NCI-H2196 treated with DMSO at 0.1 percent for 48 hours (cell line): ENCODE measurements at regions not wholly inside any gene's neighbourhood (a gene's known extent, or its start where the extent isn't known, plus 50 kb on each side); places are given as distances from the start of the nearest gene placed in this dataset.
"Not testable (repeated sequence)": the region's sequence is repeated elsewhere in the genome, so short reads cannot be mapped to it uniquely, and the experiment has no call there.

Source experiments
- DNase-seq: peaks from one replicate; lab custom pipeline; 2025; ENCODE audit not compliant: unreplicated experiment; lab: John Stamatoyannopoulos, UW

GRCh38 chr4:52157071-52157470 is 106.0 kb downstream of the SPATA18 start:
- not testable (repeated sequence) for DNase-seq

GRCh38 chr4:52157641-52158316 is 106.7 kb downstream of the SPATA18 start:
- DNase-seq = no peak

DNA sequence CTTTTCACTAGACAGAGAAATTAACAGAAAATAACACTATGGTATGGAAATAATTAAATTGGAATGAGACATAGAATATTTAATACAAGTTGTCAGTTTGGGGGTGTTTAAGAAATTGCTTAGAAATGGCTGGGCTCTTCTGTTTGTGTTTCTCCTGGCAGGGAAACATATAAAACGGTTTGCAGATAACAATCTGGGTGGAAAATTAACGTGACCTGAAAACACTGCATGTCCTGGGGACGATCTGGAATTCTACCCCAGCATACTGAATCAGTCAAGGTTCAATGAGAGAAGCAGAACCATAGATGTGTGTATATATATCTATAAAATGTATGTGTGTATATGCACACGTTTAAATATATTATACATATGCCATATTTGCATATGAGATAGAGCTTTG is 109.8 kb downstream of the SPATA18 start:
- DNase-seq = no peak

DNA sequence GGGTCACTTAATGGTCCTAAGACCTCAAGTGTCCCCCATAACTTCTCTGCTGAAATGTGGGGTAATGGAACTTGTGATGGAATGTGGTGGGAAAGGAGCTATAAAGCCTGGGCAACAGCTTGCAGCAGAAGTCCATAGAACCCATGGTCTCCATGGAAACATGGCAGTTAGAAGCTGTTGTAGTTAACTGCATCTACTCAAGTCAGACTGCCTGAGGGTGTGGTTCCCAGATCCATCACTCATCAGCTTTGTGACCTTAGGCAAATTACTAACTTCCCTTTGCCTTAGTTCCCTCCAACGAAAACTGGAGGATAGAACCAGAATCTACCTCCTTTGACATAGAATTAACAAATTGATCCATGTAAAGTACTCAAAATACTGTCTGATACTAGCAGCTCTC is 113.0 kb downstream of the SPATA18 start:
- DNase-seq = no peak

DNA sequence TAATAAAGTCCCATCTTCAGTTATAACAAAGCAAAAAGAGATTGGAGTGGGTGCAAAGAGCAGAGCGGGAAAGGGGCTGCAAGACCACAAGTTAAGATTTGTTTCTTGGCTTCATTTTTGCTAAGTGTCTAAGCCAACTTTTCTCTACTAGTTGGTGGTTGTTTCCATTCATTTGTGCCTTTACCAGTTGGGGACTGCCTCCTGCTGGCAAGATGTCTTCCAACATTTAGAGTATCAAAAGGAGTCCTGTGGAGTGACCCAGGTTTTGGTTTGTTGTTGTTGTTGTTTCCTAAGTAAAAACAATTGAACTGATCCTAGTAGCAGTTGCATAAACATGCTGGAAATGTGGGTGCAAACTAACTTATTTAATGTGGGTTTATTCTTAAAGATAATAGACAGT is 121.1 kb downstream of the SPATA18 start:
- DNase-seq = no peak

GRCh38 chr4:52173470-52174045 is 122.5 kb downstream of the SPATA18 start:
- DNase-seq = no peak

DNA sequence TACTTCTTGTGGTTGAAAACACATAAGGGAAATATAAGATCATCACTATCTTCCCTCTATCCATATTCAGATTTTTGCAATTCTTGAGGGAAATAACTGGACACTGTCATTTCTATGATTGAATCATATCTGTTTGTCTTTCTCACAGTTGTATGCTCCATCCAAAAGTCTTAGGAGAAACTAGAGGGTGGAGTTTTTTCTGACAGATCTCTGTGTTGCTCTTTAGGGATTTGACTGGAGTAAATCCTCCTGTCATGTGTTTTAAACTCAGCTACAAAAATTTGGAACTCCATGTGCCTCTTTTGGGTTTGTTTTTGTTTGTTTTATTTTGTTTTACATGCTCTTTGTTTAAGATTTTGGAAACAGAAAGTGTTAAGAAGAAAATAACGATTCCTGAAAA is 136.5 kb downstream of the SPATA18 start:
- DNase-seq = no peak

DNA sequence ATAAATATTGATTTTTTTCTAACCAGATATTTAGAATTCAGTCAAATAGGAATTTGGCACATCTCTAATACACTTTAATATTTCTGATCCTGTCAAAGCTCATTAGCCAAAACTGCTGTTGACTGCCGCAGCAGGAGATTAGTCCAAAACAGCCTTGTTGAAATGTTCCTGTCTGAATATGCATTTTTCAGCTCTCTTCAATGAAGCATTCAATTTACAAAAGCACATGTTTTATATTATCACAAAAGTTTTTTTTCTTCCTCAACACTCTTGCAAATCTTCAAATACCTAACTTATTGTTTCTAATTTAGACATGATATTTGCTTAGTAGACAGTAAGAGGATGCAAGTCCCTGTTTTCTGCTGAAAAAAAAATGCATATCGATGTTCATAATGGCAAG is 140.9 kb downstream of the SPATA18 start:
- DNase-seq = no peak

DNA sequence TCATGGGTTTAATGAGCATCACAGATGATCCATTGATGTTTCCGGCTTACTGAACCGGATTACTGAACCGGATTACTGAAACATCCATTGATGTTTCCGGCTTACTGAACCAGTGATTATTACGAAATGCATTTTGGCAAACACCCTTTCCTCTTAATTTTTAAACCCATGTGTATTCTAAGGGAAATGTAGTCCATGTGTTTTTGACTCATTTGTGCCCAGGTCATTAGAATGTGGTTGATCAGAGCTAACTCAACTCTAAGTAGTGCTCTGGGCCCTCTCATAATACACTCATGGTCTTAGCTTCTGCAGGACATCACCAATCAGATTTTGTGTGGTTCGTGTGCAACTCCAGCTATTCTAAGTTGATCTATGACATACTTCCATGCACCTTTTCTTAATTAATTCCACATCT is 141.6 kb downstream of the SPATA18 start:
- no peak for DNase-seq

GRCh38 chr4:52195869-52196268 is 144.8 kb downstream of the SPATA18 start:
- no peak for DNase-seq

DNA sequence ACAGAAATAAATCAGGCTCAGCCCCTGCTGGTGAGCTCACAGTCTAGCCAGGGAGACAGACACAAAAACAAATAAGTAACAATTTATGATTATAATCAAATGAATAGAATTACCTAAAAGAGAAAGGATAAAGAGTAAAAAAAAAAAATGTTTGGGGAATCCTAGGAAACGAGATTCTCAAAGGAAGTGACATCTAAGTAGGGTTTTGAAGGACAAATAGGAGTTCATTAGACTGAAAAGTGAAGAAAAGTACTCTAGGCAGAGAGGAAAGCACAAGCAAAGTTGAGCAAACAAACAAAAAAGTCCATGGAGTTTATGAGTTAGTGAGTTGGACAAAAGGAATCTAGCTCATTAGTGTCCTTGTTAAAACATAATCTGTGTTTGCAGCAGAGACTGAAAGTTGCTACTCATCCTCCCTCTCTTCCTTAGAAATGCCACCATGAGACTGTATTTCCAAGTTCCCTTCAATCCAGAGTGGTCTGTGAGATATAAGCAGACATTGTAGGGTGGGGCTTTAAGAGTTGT is 145.6 kb downstream of the SPATA18 start:
- DNase-seq = no peak

DNA sequence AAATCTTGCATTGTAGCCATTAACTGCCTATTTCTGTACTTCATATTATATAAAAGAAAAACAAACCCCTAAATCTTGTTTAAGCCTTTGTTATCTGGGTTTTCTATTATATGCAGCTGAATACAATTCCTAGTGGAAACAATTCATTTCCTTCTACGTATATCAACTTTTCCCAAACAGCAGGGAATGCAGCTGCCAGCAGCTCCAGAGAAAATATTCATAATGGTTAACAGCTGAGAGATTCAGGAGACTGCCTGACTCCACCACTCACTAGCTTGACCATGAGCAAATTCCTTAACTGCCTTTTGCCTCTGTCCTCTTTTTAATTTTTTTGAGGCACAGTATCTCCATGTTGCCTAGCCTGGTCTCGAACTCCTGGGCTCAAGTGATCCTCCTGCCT is 146.2 kb downstream of the SPATA18 start:
- DNase-seq = no peak

- DNase-seq = no peak
These were observed 147.2 kb downstream of the SPATA18 start for GRCh38 chr4:52198294-52198693.

- no peak for DNase-seq
These were observed 148.7 kb downstream of the SPATA18 start for GRCh38 chr4:52199574-52200338.

GRCh38 chr4:52200339-52200725 is 149.2 kb downstream of the SPATA18 start:
- DNase-seq = no peak

GRCh38 chr4:52201715-52202114 is 150.6 kb downstream of the SPATA18 start:
- no peak for DNase-seq

DNA sequence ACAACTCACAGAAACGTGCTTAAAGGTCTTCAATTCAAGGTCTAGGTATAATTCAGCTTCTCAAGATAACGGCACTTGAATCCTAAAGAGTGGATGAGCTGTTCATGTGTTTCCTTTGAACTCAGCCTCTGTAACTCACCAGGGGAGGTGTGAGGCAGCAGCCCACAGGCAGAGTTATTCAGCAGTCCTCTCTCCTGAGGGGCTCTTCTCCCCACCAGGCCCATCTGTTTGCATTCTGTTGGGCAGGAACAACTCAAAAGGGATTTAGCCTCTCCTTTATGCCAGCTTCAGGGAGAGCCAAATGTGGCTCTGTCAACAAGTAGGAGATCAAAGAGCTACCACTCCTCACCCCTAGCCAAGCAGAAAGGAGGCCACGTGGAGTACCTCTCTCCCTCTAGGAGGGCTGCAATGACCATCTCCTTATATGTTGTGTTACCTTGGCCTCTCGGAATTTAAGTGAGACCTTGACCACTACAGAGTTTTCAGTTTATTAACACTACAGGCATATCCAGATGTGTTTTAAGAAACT is 151.2 kb downstream of the SPATA18 start:
- DNase-seq = no peak

- no peak for DNase-seq
These were observed 151.8 kb downstream of the SPATA18 start for GRCh38 chr4:52202931-52203330.

DNA sequence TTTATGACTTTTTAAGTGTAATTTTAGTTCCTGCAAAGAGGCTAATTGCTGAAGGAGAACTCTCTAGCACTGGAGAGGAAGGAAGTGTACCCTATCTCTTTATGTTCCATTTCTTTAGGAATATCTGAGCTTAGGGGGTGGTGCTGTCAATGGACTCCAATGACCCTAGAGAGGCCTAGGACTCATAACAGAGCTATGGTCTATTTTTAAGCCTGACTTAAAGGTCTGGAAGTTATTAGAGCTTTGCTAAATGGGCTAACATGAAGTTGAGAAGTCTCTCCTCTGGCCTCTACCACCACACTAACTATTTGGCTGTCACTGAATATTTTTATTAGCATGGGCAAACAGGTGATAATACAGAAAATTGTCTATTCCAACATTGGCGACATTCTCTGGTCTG is 152.2 kb downstream of the SPATA18 start:
- DNase-seq = no peak

DNA sequence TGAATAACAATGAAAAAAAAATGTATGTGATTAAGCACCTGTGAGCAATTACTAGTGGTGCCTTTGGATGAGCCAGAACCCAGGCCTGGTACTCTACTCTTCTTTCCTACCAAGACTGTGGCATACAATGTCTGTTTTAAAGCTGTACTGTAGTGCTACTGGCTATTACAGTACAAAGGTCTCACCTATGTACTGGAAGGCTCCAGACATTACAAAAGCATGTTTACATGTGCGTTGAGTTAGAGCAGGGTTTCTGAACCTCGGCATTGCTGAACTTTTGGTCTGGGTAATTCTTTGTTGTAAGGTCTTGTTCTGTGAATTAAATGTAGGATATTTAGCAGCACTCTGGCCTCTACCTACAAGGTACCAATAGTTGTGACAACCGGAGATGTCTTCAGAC is 153.8 kb downstream of the SPATA18 start:
- DNase-seq = no peak

DNA sequence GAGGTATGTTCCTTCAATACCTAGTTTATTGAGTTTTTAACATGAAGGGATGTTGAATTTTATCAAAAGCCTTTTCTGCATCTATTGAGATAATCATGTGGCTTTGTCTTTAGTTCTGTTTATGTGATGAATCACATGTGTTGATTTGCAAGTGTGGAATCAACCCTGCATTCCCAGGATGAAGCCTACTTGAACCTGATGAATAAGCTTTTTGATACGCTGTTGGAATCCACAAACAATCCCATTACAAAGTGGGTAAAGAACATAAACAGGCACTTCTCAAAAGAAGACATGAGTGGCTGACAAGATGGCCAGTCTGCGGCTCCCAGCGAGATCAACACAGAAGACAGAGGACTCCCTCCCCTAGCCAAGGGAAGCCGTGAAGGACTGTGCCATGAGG is 156.0 kb downstream of the SPATA18 start:
- DNase-seq = not testable (repeated sequence)

DNA sequence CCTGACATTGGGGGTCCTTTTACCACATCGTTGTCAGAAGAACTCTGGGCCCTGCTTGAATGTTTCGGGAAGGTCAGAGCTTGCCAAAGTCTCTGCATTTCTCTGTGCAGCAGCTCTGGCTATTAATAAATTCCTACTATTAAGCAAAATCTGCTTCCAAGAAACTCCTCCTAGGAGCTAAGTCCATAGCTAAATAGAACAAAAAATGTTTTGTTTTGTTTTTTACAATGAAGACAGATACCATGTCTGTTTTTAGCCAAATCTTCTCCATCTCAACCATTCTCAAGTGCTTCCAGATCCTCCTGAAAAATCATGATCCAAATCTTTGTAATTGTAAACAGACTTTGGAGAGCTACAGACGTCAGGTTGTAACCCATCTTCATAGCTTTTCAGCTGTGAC is 161.6 kb downstream of the SPATA18 start:
- DNase-seq = no peak
